NCI-H82 (cell line): ENCODE measurements at regions not wholly inside any gene's neighbourhood (a gene's known extent, or its start where the extent isn't known, plus 50 kb on each side); places are given as distances from the start of the nearest gene placed in this dataset.
"Not testable (repeated sequence)": the region's sequence is repeated elsewhere in the genome, so short reads cannot be mapped to it uniquely, and the experiment has no call there.

ENCODE experiments used
- DNase-seq: peaks from one replicate; lab custom pipeline; 2025; lab: John Stamatoyannopoulos, UW

GRCh38 chr6:113697632-113698410, 159.3 kb upstream of the MARCKS start:
- DNase-seq: no peak

- DNase-seq: no peak
Observed at GRCh38 chr6:113699239-113699638, 157.9 kb upstream of the MARCKS start.

GRCh38 chr6:113701552-113702254, 155.4 kb upstream of the MARCKS start:
- DNase-seq: no peak

- DNase-seq: no peak
Observed at GRCh38 chr6:113707194-113707593, 150.0 kb upstream of the MARCKS start.

GRCh38 chr6:113709936-113710509, 147.1 kb upstream of the MARCKS start:
- DNase-seq: no peak

- DNase-seq: no peak
Observed at GRCh38 chr6:113713665-113714064, 143.5 kb upstream of the MARCKS start.

GRCh38 chr6:113718588-113718987, 138.6 kb upstream of the MARCKS start:
- no peak for DNase-seq

- DNase-seq: peak; percentile 88
Observed at GRCh38 chr6:113719064-113719463, 138.1 kb upstream of the MARCKS start.

- no peak for DNase-seq
Observed at GRCh38 chr6:113719545-113719944, 137.6 kb upstream of the MARCKS start.

- no peak for DNase-seq
Observed at GRCh38 chr6:113723182-113723581, 134.0 kb upstream of the MARCKS start.

GRCh38 chr6:113724927-113725326, 132.2 kb upstream of the MARCKS start:
- not testable (repeated sequence) for DNase-seq

GRCh38 chr6:113731541-113731940, 125.6 kb upstream of the MARCKS start:
- no peak for DNase-seq

GRCh38 chr6:113732384-113732966, 124.7 kb upstream of the MARCKS start:
- DNase-seq: peak; percentile 86

- no peak for DNase-seq
Observed at GRCh38 chr6:113733381-113733780, 123.8 kb upstream of the MARCKS start.

GRCh38 chr6:113734982-113735381, 122.2 kb upstream of the MARCKS start:
- DNase-seq: peak; percentile 49

- no peak for DNase-seq
Observed at GRCh38 chr6:113735491-113735890, 121.7 kb upstream of the MARCKS start.

- DNase-seq: no peak
Observed at GRCh38 chr6:113736978-113737377, 120.2 kb upstream of the MARCKS start.

GRCh38 chr6:113739041-113739655, 118.0 kb upstream of the MARCKS start:
- DNase-seq: no peak

GRCh38 chr6:113741651-113742050, 115.5 kb upstream of the MARCKS start:
- no peak for DNase-seq

- no peak for DNase-seq
Observed at GRCh38 chr6:113742342-113742741, 114.8 kb upstream of the MARCKS start.

- no peak for DNase-seq
Observed at GRCh38 chr6:113744861-113745260, 112.3 kb upstream of the MARCKS start.

GRCh38 chr6:113750151-113750855, 106.8 kb upstream of the MARCKS start:
- DNase-seq: no peak
